OCI-LY3 (cell line): ENCODE measurements at regions not wholly inside any gene's neighbourhood (a gene's known extent, or its start where the extent isn't known, plus 50 kb on each side); places are given as distances from the start of the nearest gene placed in this dataset.

Source experiments
- H2AFZ ChIP-seq: fragments of 200-600, 300-600 bp; shearing (Covaris generic); 2 replicates; pipeline ENCODE4 v1.6.0; 2014; ENCODE audit warnings: antibody characterized with exemption, low read depth, low read length
- H3K27ac ChIP-seq: fragments of 200-600, 300-600 bp; sonication (generic); 2 replicates; pipeline ENCODE4 v1.5.1; 2014; ENCODE audit warnings: mild to moderate bottlenecking, low read length, moderate library complexity, mixed read lengths
- H3K27me3 ChIP-seq: fragments of 200-600, 300-600 bp; sonication (generic); 2 replicates; pipeline ENCODE4 v1.6.1; 2014; ENCODE audit warnings: low read depth, low read length, mixed read lengths
- H3K36me3 ChIP-seq: fragments of 200-600, 300-600 bp; sonication (generic); replicated peaks from 2 replicates; pipeline ENCODE3; 2014; ENCODE audit warnings: low read depth, low read length, mixed read lengths
- H3K4me1 ChIP-seq: fragments of 300-600, 200-600 bp; sonication (generic); 2 replicates; pipeline ENCODE4 v1.6.1; 2014; ENCODE audit warnings: low read length, mixed read lengths
- H3K4me2 ChIP-seq: fragments of 200-600, 300-600 bp; sonication (generic); 2 replicates; pipeline ENCODE4 v1.6.1; 2014; ENCODE audit warnings: low read length, mixed read lengths
- H3K4me3 ChIP-seq: fragments of 300-600, 200-600 bp; sonication (generic); 2 replicates; pipeline ENCODE4 v1.5.1; 2014; ENCODE audit warnings: antibody characterized with exemption, mild to moderate bottlenecking, low read length, moderate library complexity
- H3K79me2 ChIP-seq: fragments of 300-600, 200-600 bp; shearing (Covaris generic); 2 replicates; pipeline ENCODE4 v1.6.1; 2014; ENCODE audit warnings: mild to moderate bottlenecking, low read length, mixed read lengths
- H3K9ac ChIP-seq: fragments of 300-600, 200-600 bp; shearing (Covaris generic); 2 replicates; pipeline ENCODE4 v1.6.0; 2014; ENCODE audit warnings: mild to moderate bottlenecking, low read length, moderate library complexity
- H3K9me3 ChIP-seq: fragments of 200-600, 300-600 bp; shearing (Covaris generic); 2 replicates; pipeline ENCODE4 v1.6.1; 2014; ENCODE audit warnings: low read length, mixed read lengths; ENCODE audit not compliant: insufficient read depth
- H4K20me1 ChIP-seq: fragments of 200-600, 300-600 bp; sonication (generic); 2 replicates; pipeline ENCODE4 v1.6.1; 2016; ENCODE audit warnings: low read length, mixed read lengths; ENCODE audit not compliant: insufficient read depth
- CTCF ChIP-seq: fragments of 200-600, 300-600 bp; sonication (generic); IDR thresholded peaks from 2 replicates; pipeline ENCODE4 v1.5.1; 2014; ENCODE audit warnings: antibody characterized with exemption, low read length, low read depth
- EZH2phosphoT487 ChIP-seq: fragments of 200-600 bp; shearing (Covaris generic); IDR thresholded peaks from 2 replicates; pipeline ENCODE4 v1.6.1; 2018; ENCODE audit warnings: antibody characterized with exemption, mixed run types, low read depth

- Histone ChIP-seq H3K4me2 (no peak overlapping the region), H3K36me3 (no peaks in the 10 kb centered on the region), H2AFZ (no peak overlapping the region), H3K9me3 (no peaks in the 10 kb centered on the region), H3K27ac (no peak overlapping the region), H3K9ac (no peak overlapping the region), H3K27me3 (no peaks in the 10 kb centered on the region), H3K4me3 (no peak overlapping the region), H3K4me1 (no peaks in the 10 kb centered on the region), H3K79me2 (no peaks in the 10 kb centered on the region), H4K20me1 (no peaks in the 10 kb centered on the region)
- TF ChIP-seq EZH2phosphoT487 (no peak), CTCF (no peak; the same call in 1 of the 2 replicates)
Observed at GRCh38 chr7:86025807-86026206, 617.9 kb upstream of the GRM3 start.

GRCh38 chr7:86013662-86014061 lies 630.0 kb upstream of the GRM3 start:
- Histone ChIP-seq H4K20me1 (no peaks in the 10 kb centered on the region), H2AFZ (no peak overlapping the region), H3K27ac (no peak overlapping the region), H3K79me2 (no peaks in the 10 kb centered on the region), H3K4me2 (no peak overlapping the region), H3K4me3 (no peak overlapping the region), H3K9ac (no peak overlapping the region), H3K4me1 (no peaks in the 10 kb centered on the region), H3K36me3 (no peaks in the 10 kb centered on the region), H3K9me3 (no peaks in the 10 kb centered on the region), H3K27me3 (no peaks in the 10 kb centered on the region)
- TF ChIP-seq EZH2phosphoT487: no peak
- TF ChIP-seq CTCF: no peak

- TF ChIP-seq CTCF (no peak), EZH2phosphoT487 (no peak)
- Histone ChIP-seq H3K4me2 (no peak overlapping the region), H3K4me1 (no peaks in the 10 kb centered on the region), H2AFZ (no peak overlapping the region), H4K20me1 (no peaks in the 10 kb centered on the region), H3K79me2 (no peaks in the 10 kb centered on the region), H3K27ac (no peak overlapping the region), H3K9ac (no peak overlapping the region), H3K4me3 (no peak overlapping the region), H3K9me3 (no peaks in the 10 kb centered on the region), H3K36me3 (no peaks in the 10 kb centered on the region), H3K27me3 (no peaks in the 10 kb centered on the region)
Observed at GRCh38 chr7:86012971-86013370, 630.7 kb upstream of the GRM3 start.

DNA sequence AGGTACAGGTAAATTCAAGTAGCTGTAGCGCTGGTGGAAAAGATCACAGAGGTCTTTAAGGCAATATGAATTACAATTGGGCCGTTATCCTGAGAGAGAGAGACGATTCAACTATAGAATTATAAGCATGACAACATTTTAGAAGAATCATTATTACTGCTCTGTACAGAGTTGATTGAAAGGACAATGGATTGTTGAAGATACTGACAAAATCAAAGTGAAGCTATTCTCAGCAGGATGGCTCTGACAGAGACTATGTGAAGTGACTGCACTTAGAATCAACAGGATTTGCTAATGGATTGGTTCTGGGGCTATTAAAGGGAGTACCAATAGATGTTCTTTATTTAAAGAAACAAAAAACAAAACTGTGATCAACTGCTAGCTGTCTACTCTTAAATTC lies 634.8 kb upstream of the GRM3 start:
- H3K79me2 ChIP-seq: no peaks in the 10 kb centered on the region
- H3K9me3 ChIP-seq: no peaks in the 10 kb centered on the region
- no peaks in the 10 kb centered on the region for H3K4me1 ChIP-seq
- no peak overlapping the region for H3K4me2 ChIP-seq
- H3K36me3 ChIP-seq: no peaks in the 10 kb centered on the region
- H4K20me1 ChIP-seq: no peaks in the 10 kb centered on the region
- H3K9ac ChIP-seq: no peak overlapping the region
- no peak overlapping the region for H2AFZ ChIP-seq
- no peak overlapping the region for H3K27ac ChIP-seq
- no peak for TF ChIP-seq EZH2phosphoT487
- no peak for TF ChIP-seq CTCF
- H3K4me3 ChIP-seq: no peak overlapping the region
- H3K27me3 ChIP-seq: no peaks in the 10 kb centered on the region
